ENCODE measurements at regions not wholly inside any gene's neighbourhood (a gene's known extent, or its start where the extent isn't known, plus 50 kb on each side); places are given as distances from the start of the nearest gene placed in this dataset.

DNA sequence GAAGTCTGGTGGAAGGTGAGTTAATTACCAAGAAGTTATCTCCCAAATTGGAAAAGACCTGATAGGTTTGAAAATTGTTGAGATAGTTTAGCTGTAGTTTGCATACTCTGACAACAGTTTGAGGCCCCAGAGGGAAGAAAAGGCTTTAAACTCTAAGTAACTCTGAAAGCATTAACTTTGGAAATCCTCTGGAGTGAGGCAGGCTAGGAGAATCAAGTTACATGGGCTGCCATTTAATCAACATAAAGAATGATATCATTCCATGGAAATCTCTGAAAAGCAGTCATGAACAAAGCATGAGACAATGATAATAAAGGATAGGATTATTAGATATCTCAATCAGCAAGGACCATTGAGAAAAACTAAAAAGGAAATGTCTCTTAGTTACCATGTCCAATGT is 647.1 kb downstream of the ANKRD50 start:
- Histone ChIP-seq H3K79me2 (ENCODE audit: insufficient read depth, low read depth, low read length) (no peaks in the 10 kb centered on the region), H3K4me3 (ENCODE audit: low read depth, low read length, poor library complexity, severe bottlenecking) (no peak overlapping the region), H3K9me3 (ENCODE audit: low read length) (peaks cover 5% of the 10 kb centered on the region; the same call in 1 of the 2 replicates), H4K20me1 (ENCODE audit: insufficient read depth, low read length) (no peaks in the 10 kb centered on the region), H3K27ac (ENCODE audit: low read depth, low read length, poor library complexity, severe bottlenecking) (no peak overlapping the region), H2AFZ (ENCODE audit: low read length) (no peak overlapping the region), H3K4me2 (ENCODE audit: low read length) (no peak overlapping the region), H3K36me3 (ENCODE audit: insufficient read depth, low read length) (no peaks in the 10 kb centered on the region), H3K9me2 (ENCODE audit: insufficient read depth, low read length) (no peaks in the 10 kb centered on the region), H3K4me1 (ENCODE audit: insufficient read depth, low read length, poor library complexity, severe bottlenecking) (peaks cover 7% of the 10 kb centered on the region)
- intact Hi-C loops (cut with micrococcal nuclease; ENCODE audit: unreplicated experiment), result no loop called here
- DNase-seq (ENCODE audit: low spot score), result no peak
- BruUV-seq (replicated peaks), result no TSS peak
- CTCF ChIA-PET (ENCODE audit: unreplicated experiment), result no interaction called here
- no peak for TF ChIP-seq EZH2phosphoT487 (IDR thresholded peaks at IDR 0.05; ENCODE audit: borderline replicate concordance, low read depth, low read length)
- TF ChIP-seq, protein P1, sequence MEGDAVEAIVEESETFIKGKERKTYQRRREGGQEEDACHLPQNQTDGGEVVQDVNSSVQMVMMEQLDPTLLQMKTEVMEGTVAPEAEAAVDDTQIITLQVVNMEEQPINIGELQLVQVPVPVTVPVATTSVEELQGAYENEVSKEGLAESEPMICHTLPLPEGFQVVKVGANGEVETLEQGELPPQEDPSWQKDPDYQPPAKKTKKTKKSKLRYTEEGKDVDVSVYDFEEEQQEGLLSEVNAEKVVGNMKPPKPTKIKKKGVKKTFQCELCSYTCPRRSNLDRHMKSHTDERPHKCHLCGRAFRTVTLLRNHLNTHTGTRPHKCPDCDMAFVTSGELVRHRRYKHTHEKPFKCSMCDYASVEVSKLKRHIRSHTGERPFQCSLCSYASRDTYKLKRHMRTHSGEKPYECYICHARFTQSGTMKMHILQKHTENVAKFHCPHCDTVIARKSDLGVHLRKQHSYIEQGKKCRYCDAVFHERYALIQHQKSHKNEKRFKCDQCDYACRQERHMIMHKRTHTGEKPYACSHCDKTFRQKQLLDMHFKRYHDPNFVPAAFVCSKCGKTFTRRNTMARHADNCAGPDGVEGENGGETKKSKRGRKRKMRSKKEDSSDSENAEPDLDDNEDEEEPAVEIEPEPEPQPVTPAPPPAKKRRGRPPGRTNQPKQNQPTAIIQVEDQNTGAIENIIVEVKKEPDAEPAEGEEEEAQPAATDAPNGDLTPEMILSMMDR (conservative IDR thresholded peaks at IDR 0.05; ENCODE audit: low read length), result no peak
- POLR2A ChIA-PET, result interaction anchor here (0.6 kb wide), 1 partner anchor 1976 kb away, joined by 8 read pairs; no protein-coding TSS in a partner anchor

DNA sequence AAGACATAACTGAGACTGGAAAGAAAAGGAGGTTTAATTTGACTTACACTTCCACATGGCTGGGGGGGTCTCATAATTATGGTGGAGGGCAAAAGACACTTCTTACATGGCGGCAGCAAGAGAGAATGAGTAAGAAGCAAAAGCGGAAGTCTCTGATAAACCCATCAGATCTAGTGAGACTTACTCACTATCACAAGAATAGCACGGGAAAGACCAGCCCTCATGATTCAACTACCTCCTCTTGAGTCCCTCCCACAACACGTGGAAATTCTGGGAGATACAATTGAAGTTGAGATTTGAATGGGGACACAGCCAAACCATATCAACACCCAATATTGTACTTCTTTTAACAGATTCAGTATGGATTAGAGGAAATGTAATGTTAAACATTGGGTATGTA is 646.6 kb downstream of the ANKRD50 start:
- CTCF ChIA-PET (ENCODE audit: unreplicated experiment), result no interaction called here
- Histone ChIP-seq H3K4me2 (ENCODE audit: low read length) (no peak overlapping the region), H3K36me3 (ENCODE audit: insufficient read depth, low read length) (no peaks in the 10 kb centered on the region), H3K9me3 (ENCODE audit: low read length) (peaks cover 10% of the 10 kb centered on the region), H3K79me2 (ENCODE audit: insufficient read depth, low read depth, low read length) (no peaks in the 10 kb centered on the region), H4K20me1 (ENCODE audit: insufficient read depth, low read length) (no peaks in the 10 kb centered on the region), H3K27ac (ENCODE audit: low read depth, low read length, poor library complexity, severe bottlenecking) (no peak overlapping the region), H3K4me3 (ENCODE audit: low read depth, low read length, poor library complexity, severe bottlenecking) (no peak overlapping the region), H2AFZ (ENCODE audit: low read length) (no peak overlapping the region), H3K4me1 (ENCODE audit: insufficient read depth, low read length, poor library complexity, severe bottlenecking) (peaks cover 2% of the 10 kb centered on the region), H3K9me2 (ENCODE audit: insufficient read depth, low read length) (no peaks in the 10 kb centered on the region)
- intact Hi-C loops (cut with micrococcal nuclease; ENCODE audit: unreplicated experiment), result no loop called here
- TF ChIP-seq, protein P1 (conservative IDR thresholded peaks at IDR 0.05; ENCODE audit: low read length), result no peak
- no peak for TF ChIP-seq EZH2phosphoT487 (IDR thresholded peaks at IDR 0.05; ENCODE audit: borderline replicate concordance, low read depth, low read length)
- BruUV-seq (replicated peaks), result no TSS peak
- no peak for DNase-seq (ENCODE audit: low spot score)
- POLR2A ChIA-PET, result no interaction called here

DNA sequence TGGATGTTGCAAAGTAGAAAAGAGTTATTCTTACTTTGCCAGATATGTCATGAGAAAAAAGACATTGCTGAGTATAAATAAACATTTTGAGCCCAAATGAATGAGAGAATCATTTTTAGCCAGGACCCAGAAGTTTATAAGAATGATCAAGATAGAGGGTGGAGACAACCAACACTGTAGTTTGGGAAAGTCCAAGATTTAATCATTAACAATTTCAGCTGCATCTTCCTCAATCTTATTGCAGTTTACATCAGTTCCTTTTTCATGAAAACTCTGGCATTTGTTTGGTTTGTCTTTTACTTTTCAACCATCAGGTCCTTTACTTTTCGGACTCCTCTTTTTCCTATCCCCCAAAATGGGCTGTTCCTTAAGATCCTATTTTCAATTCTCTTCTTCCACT is 645.9 kb downstream of the ANKRD50 start:
- BruUV-seq (replicated peaks), result no TSS peak
- POLR2A ChIA-PET, result no interaction called here
- peaks cover 16% of the 10 kb centered on the region for H3K9me3 ChIP-seq (ENCODE audit: low read length)
- no peaks in the 10 kb centered on the region for H3K4me1 ChIP-seq (ENCODE audit: insufficient read depth, low read length, poor library complexity, severe bottlenecking)
- DNase-seq (ENCODE audit: low spot score), result no peak
- no peaks in the 10 kb centered on the region for H3K36me3 ChIP-seq (ENCODE audit: insufficient read depth, low read length)
- CTCF ChIA-PET (ENCODE audit: unreplicated experiment), result no interaction called here
- intact Hi-C loops (cut with micrococcal nuclease; ENCODE audit: unreplicated experiment), result no loop called here
- no peaks in the 10 kb centered on the region for H3K9me2 ChIP-seq (ENCODE audit: insufficient read depth, low read length)
- H4K20me1 ChIP-seq (ENCODE audit: insufficient read depth, low read length), result no peaks in the 10 kb centered on the region
- H3K79me2 ChIP-seq (ENCODE audit: insufficient read depth, low read depth, low read length), result no peaks in the 10 kb centered on the region
- no peak overlapping the region for H3K4me3 ChIP-seq (ENCODE audit: low read depth, low read length, poor library complexity, severe bottlenecking)
- no peak overlapping the region for H3K27ac ChIP-seq (ENCODE audit: low read depth, low read length, poor library complexity, severe bottlenecking)
- H2AFZ ChIP-seq (ENCODE audit: low read length), result no peak overlapping the region
- TF ChIP-seq EZH2phosphoT487 (IDR thresholded peaks at IDR 0.05; ENCODE audit: borderline replicate concordance, low read depth, low read length), result no peak
- TF ChIP-seq, protein P1 (conservative IDR thresholded peaks at IDR 0.05; ENCODE audit: low read length), result no peak
- H3K4me2 ChIP-seq (ENCODE audit: low read length), result no peak overlapping the region

Data from OCI-LY7 (cell line).